GM06990 (cell line): ENCODE measurements at regions not wholly inside any gene's neighbourhood (a gene's known extent, or its start where the extent isn't known, plus 50 kb on each side); places are given as distances from the start of the nearest gene placed in this dataset.
A peak's percentile ranks its signal among the peaks of the same experiment; 100 is the strongest.

Experiments
- DNase-seq: peaks from one replicate; pipeline ENCODE4 v3.0.0-alpha.2; 2011; ENCODE audit not compliant: insufficient read length; ENCODE audit errors: extremely low read depth
- H3K27me3 ChIP-seq: replicated peaks from 2 replicates; pipeline ENCODE4 v1.6.0; 2011; ENCODE audit warnings: low read length; ENCODE audit not compliant: control insufficient read depth, insufficient read depth
- H3K36me3 ChIP-seq: 2 replicates; pipeline ENCODE4 v1.5.1; 2011; ENCODE audit warnings: low read length; ENCODE audit not compliant: control insufficient read depth, insufficient read depth
- H3K4me3 ChIP-seq: replicated peaks from 2 replicates; pipeline ENCODE4 v1.5.1; 2011; ENCODE audit warnings: low read depth, mild to moderate bottlenecking, control low read depth, low read length
- CTCF ChIP-seq: IDR thresholded peaks from 2 replicates; pipeline ENCODE4 v1.5.1; 2011; ENCODE audit warnings: low read length, control low read depth, mild to moderate bottlenecking, inconsistent platforms; ENCODE audit not compliant: insufficient read depth, poor library complexity, severe bottlenecking

GRCh38 chr10:6648894-6649720, 69.0 kb upstream of the PRKCQ start:
- no peak for DNase-seq
- no peak for TF ChIP-seq CTCF
- Histone ChIP-seq H3K36me3 (no peaks in the 10 kb centered on the region), H3K4me3 (no peak overlapping the region), H3K27me3 (peaks cover 2% of the 10 kb centered on the region; the same call in 1 of the 2 replicates)

DNA sequence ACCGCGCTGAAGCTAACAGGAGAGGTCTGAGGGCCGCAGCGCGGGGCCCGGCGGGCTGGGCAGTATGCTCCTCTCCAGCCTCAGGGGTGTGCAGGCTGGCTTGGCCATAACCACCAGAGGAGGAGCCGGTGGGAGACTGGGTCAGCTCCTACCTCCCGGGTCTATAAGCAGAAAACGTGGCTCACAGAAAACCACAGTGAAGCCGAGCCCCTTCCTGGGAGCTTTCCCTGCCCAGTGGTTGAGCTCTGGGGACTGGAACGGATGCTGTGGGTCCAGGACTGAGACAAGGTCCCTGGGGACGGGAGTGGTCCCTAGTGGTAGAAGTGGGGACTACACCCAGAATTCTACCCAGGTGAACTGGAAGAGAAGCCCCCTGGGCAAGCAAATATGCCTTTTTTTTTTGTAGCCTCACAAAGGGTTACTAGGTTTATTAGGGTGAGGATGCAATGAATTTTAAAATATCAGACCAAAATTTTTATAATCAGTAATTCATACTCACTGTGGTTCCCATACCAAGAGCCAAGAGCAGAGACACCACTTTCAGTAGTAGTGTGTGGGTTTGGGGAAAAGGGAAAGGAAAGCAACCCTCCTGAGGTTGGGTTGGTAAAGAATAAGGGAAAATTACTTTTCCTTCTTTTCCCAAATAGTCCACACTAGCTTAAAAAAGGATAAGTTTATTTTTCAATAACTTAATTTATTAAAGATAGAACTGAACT, 67.9 kb upstream of the PRKCQ start:
- peak; percentile 13 for DNase-seq
- H3K4me3 ChIP-seq: no peak overlapping the region
- peaks cover 2% of the 10 kb centered on the region; the same call in 1 of the 2 replicates for H3K27me3 ChIP-seq
- no peaks in the 10 kb centered on the region for H3K36me3 ChIP-seq
- TF ChIP-seq CTCF: peak; percentile 80

GRCh38 chr10:6643962-6644361, 63.9 kb upstream of the PRKCQ start:
- no peak for TF ChIP-seq CTCF
- Histone ChIP-seq H3K36me3 (no peaks in the 10 kb centered on the region), H3K27me3 (0 out of 2 replicates have a peak, but pooled peaks cover 2% of the 10 kb centered on the region), H3K4me3 (no peak overlapping the region)
- no peak for DNase-seq

DNA sequence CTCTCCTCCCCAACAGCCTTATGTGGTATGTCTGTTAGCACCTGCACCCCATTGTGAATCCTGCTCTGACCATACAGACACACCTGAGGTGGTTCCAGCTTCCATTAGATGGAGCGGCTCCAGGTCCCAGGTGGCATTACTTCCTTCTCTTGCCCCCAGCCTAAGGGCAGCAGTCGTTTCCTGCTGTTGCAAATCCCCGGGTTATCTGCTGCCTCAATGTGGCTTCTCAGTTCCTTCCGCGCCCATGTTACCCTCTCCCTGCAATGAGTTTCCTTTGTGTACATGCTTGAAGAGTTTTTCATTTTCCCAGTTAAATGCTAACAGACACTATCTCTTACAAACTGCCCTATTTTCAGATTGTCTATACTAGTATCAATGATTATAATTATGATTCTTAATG, 62.8 kb upstream of the PRKCQ start:
- H3K4me3 ChIP-seq: no peak overlapping the region
- no peak for TF ChIP-seq CTCF
- 0 out of 2 replicates have a peak, but pooled peaks cover 2% of the 10 kb centered on the region for H3K27me3 ChIP-seq
- H3K36me3 ChIP-seq: no peaks in the 10 kb centered on the region
- DNase-seq: no peak

DNA sequence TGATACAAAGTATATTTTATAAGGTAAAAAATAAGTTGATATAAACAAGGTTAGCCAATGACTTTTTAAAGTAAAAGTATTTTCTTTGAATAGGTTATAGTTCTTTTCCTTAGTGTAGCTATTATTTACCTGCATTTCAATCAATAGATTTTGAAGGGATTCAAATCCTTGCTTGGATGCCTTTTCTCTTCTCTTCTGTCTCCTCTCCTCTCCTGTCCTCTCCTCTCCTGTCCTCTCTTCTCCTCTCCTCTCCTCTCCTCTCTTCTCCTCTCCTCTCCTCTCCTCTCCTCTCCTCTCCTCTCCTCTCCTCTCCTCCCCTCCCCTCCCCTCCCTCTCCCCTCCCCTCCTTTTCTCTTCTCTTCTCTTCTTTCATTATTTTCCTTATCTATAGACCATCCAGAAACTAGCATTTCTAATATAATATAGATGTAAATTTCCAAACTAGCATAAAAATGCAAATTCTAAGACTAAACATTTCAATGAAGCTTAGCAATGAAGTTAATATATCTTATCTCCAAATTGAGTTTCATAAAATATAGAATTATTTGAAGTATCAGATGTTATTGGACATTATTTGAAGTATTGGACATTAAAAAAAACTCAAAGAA, 60.5 kb upstream of the PRKCQ start:
- no peak for TF ChIP-seq CTCF
- Histone ChIP-seq H3K4me3 (no peak overlapping the region), H3K36me3 (no peaks in the 10 kb centered on the region), H3K27me3 (peaks cover 2% of the 10 kb centered on the region; the same call in 1 of the 2 replicates)
- DNase-seq: no peak
